Right lobe of liver (tissue), 6 donors: ENCODE measurements at regions not wholly inside any gene's neighbourhood (a gene's known extent, or its start where the extent isn't known, plus 50 kb on each side); places are given as distances from the start of the nearest gene placed in this dataset.
"Not testable (repeated sequence)": the region's sequence is repeated elsewhere in the genome, so short reads cannot be mapped to it uniquely, and the experiment has no call there.

Experiments used
- ATAC-seq, 4 donors: fragments of 200-7000 bp; cut with Tn5 transposase; one replicate each; pipeline ENCODE4 v1.9.1; 2020; ENCODE audit warnings: mild to moderate bottlenecking in 4 of 4, moderate library complexity in 4 of 4
- DNase-seq, 3 donors: peaks; one replicate each; pipeline ENCODE4 v3.0.0-alpha.2; 2020
- H3K27ac ChIP-seq, 3 donors: fragments of 200-600 bp; one replicate each; pipeline ENCODE4 v1.8.0; 2022
- H3K27me3 ChIP-seq, 2 donors: fragments of 200-600 bp; one replicate each; pipeline ENCODE4 v1.8.0; 2022
- H3K36me3 ChIP-seq, 4 donors: fragments of 200-600 bp; sonication (generic) in 1 of 4; one replicate each; pipeline versions ENCODE4 v1.5.1 to v1.8.0; 2017 to 2022; ENCODE audit warnings: control low read depth in 1 of 4
- H3K4me1 ChIP-seq, 4 donors: fragments of 200-600 bp; sonication (generic) in 1 of 4; one replicate each; pipeline versions ENCODE4 v1.5.1 to v1.8.0; 2017 to 2022; ENCODE audit warnings: control low read depth in 1 of 4
- H3K4me3 ChIP-seq, 3 donors: fragments of 200-600 bp; one replicate each; pipeline ENCODE4 v1.8.0; 2022
- H3K9me3 ChIP-seq, 4 donors: fragments of 200-600 bp; sonication (generic) in 1 of 4; one replicate each; pipeline versions ENCODE4 v1.5.1 to v1.8.0; 2017 to 2022; ENCODE audit warnings: control low read depth in 1 of 4
- POLR2A ChIP-seq: fragments of 450-650 bp; IDR thresholded peaks from one replicate; pipeline ENCODE4 v1.6.1; 2017; ENCODE audit warnings: antibody characterized with exemption, mild to moderate bottlenecking
- WGBS: methylation state at CpG from one replicate; pipeline ENCODE4 v1.1.6; 2018; ENCODE audit warnings: low coverage, low lambda C conversion rate; ENCODE audit not compliant: insufficient coverage; ENCODE audit errors: missing lambda C conversion rate; 5-methylcytosine and 5-hydroxymethylcytosine counted together
- intact Hi-C, 2 donors: fragments of 100-400 bp; cut with DNase I; formaldehyde crosslinking; loops; one replicate each; pipeline versions ENCODE4 v1.11.2 to v1.14.1; 2022
- small RNA-seq, 2 experiments: library from RNA; depleted of rRNA; stranded (forward); fragments of <200 nt; gene quantifications; one replicate each; pipeline ENCODE3, GENCODE V24; 2016
- TF ChIP-seq, protein P1 (sequence below), 4 donors: fragments of 200-600 bp in 3 of 4; fragments of 450-650 bp in 1 of 4; IDR thresholded peaks; one replicate each; pipeline versions ENCODE4 v1.5.1 to v1.8.0; 2016 to 2022; ENCODE audit warnings: antibody characterized with exemption in 4 of 4, mild to moderate bottlenecking in 2 of 4
- donor health status: DM: no; HTN: yes; CAD: no.
- donor health status: DM: no; HTN: no; CAD: no.
- donor health status: DM: no; HTN: no; CAD: no.
- donor health status: DM: no; HTN: yes; CAD: no.
- donor health status: DM: no; HTN: yes; CAD: no.

DNA sequence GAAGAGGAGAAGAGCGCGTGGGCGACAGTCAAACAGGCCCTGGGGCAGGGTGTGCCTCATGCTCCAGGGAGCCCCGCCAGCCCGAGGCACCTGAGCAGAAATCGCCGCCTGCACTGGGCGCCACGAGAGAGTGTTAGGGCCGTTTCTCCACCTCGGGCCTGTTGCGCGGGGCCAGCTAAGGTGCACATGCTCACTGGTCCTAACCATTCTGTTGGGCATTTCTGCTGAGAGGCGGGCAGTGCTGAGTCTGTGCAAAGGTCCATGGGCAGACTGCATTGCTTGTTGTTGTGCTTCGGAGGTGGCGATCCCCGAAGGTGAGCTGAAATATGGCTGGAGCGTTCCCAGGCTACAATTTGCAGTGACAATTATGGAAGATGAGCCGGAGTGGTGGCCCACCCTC, 367.8 kb upstream of the SPATA31A5 start:
- no peak overlapping the region for H3K27ac ChIP-seq
- WGBS, result 92% methylated on average over 7 of the region's 19 CpGs
- no peaks in the 10 kb centered on the region for H3K27me3 ChIP-seq
- H3K9me3 ChIP-seq, result no peaks in the 10 kb centered on the region
- TF ChIP-seq, protein P1, sequence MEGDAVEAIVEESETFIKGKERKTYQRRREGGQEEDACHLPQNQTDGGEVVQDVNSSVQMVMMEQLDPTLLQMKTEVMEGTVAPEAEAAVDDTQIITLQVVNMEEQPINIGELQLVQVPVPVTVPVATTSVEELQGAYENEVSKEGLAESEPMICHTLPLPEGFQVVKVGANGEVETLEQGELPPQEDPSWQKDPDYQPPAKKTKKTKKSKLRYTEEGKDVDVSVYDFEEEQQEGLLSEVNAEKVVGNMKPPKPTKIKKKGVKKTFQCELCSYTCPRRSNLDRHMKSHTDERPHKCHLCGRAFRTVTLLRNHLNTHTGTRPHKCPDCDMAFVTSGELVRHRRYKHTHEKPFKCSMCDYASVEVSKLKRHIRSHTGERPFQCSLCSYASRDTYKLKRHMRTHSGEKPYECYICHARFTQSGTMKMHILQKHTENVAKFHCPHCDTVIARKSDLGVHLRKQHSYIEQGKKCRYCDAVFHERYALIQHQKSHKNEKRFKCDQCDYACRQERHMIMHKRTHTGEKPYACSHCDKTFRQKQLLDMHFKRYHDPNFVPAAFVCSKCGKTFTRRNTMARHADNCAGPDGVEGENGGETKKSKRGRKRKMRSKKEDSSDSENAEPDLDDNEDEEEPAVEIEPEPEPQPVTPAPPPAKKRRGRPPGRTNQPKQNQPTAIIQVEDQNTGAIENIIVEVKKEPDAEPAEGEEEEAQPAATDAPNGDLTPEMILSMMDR (IDR thresholded peaks at IDR 0.05), result no peak
- TF ChIP-seq POLR2A, result no peak
- no peak for ATAC-seq
- DNase-seq, result peak in 1 of 3 donors; percentile 29
- H3K4me1 ChIP-seq, result no peaks in the 10 kb centered on the region
- H3K36me3 ChIP-seq, result no peaks in the 10 kb centered on the region
- H3K4me3 ChIP-seq, result no peak overlapping the region
- intact Hi-C loops, result no loop called here

DNA sequence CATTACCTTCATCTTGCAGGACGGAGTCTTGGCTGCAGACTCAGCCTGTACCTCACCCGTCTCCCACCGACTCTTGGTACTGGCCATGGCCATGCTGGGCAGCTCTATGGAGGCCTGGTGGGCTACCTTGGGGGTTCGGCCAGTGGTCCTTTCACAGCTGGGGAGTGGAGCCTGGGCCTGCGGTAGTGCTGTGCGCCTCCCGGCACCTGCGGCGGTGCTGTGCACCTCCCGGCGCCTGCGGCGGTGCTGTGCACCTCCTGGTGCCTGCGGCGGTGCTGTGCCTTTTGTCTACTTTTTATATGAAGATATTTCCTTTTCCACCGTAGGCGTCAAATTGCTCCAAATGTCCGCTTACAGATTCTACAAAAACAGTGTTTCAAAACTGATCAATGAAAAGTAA, 367.2 kb upstream of the SPATA31A5 start:
- WGBS, result 89% methylated on average over 8 of the region's 18 CpGs
- ATAC-seq, H3K27me3 ChIP-seq, H3K9me3 ChIP-seq, DNase-seq, H3K36me3 ChIP-seq, H3K4me1 ChIP-seq, intact Hi-C loops, H3K27ac ChIP-seq, H3K4me3 ChIP-seq: not testable (repeated sequence)

Small RNA genes in the stretch of these regions (small RNA-seq; reads per million reads assigned to genes)
- 0 reads per million in 2 experiments for gene BX088702.1
